Common myeloid progenitor, CD34-positive (primary cell): ENCODE measurements at regions not wholly inside any gene's neighbourhood (a gene's known extent, or its start where the extent isn't known, plus 50 kb on each side); places are given as distances from the start of the nearest gene placed in this dataset.

Experiments used
- CTCF ChIA-PET: fragments of 350-600 bp; sonication (Branson Sonifier 250); formaldehyde crosslinking; loops from one replicate; lab custom pipeline; 2021; ENCODE audit warnings: antibody characterized with exemption; lab: Charles Lee
- POLR2A ChIA-PET: fragments of 350-600 bp; sonication (Branson Sonifier 250); formaldehyde crosslinking; loops from one replicate; lab custom pipeline; 2021; ENCODE audit warnings: antibody characterized with exemption; lab: Charles Lee
- DNase-seq, 3 donors: peaks; one replicate each; pipeline versions ENCODE4 v3.0.0 to v3.0.0-alpha.2; 2013
- H3K27ac ChIP-seq, 2 experiments: 1 replicate in 1 of 2; 2 replicates in 1 of 2; pipeline ENCODE4 v1.7.0; 2013; ENCODE audit warnings: inconsistent platforms in 2 of 2, low read length in 2 of 2, mild to moderate bottlenecking in 2 of 2, low read depth in 1 of 2, moderate library complexity in 1 of 2; ENCODE audit not compliant: severe bottlenecking in 2 of 2, insufficient read depth in 1 of 2, poor library complexity in 1 of 2
- H3K27me3 ChIP-seq, 5 experiments: replicated peaks in 2 of 5; 1 replicate in 3 of 5; 2 replicates in 2 of 5; pipeline versions ENCODE4 v1.6.1 to v1.7.0; 2013; ENCODE audit warnings: low read length in 4 of 5, mild to moderate bottlenecking in 2 of 5, moderate library complexity in 2 of 5, inconsistent platforms in 1 of 5; ENCODE audit not compliant: insufficient read depth in 5 of 5, control insufficient read depth in 4 of 5
- H3K36me3 ChIP-seq, 4 experiments: 1 replicate in 2 of 4; 2 replicates in 2 of 4; pipeline versions ENCODE4 v1.6.1 to v1.7.0; 2013; ENCODE audit warnings: low read length in 3 of 4, control low read depth in 1 of 4, mild to moderate bottlenecking in 1 of 4; ENCODE audit not compliant: control insufficient read depth in 4 of 4, insufficient read depth in 4 of 4
- H3K4me1 ChIP-seq, 4 experiments: 1 replicate in 3 of 4; 2 replicates in 1 of 4; pipeline versions ENCODE4 v1.6.1 to v1.7.1; 2013; ENCODE audit warnings: low read length in 3 of 4, mild to moderate bottlenecking in 3 of 4, control low read depth in 1 of 4, inconsistent platforms in 1 of 4, moderate library complexity in 1 of 4; ENCODE audit not compliant: control insufficient read depth in 4 of 4, insufficient read depth in 4 of 4; ENCODE audit errors: control extremely low read depth in 1 of 4
- H3K4me3 ChIP-seq, 7 experiments: 1 replicate in 4 of 7; 2 replicates in 3 of 7; pipeline versions ENCODE4 v1.5.1 to v1.7.0; 2013; ENCODE audit warnings: mild to moderate bottlenecking in 7 of 7, low read length in 6 of 7, moderate library complexity in 6 of 7, inconsistent platforms in 2 of 7, low read depth in 2 of 7, control low read depth in 1 of 7; ENCODE audit not compliant: insufficient read depth in 4 of 7, control insufficient read depth in 1 of 7; ENCODE audit errors: extremely low read depth in 1 of 7
- H3K9me3 ChIP-seq, 5 experiments: 1 replicate in 4 of 5; 2 replicates in 1 of 5; pipeline versions ENCODE4 v1.6.1 to v1.7.1; 2013; ENCODE audit warnings: low read length in 4 of 5, mild to moderate bottlenecking in 2 of 5, inconsistent platforms in 1 of 5, low read depth in 1 of 5, moderate library complexity in 1 of 5; ENCODE audit not compliant: control insufficient read depth in 4 of 5, insufficient read depth in 2 of 5; ENCODE audit errors: control extremely low read depth in 1 of 5
- WGBS: methylation state at CpG from one replicate; pipeline ENCODE4 v1.1.5; 2013; ENCODE audit not compliant: insufficient coverage; 5-methylcytosine and 5-hydroxymethylcytosine counted together

DNA sequence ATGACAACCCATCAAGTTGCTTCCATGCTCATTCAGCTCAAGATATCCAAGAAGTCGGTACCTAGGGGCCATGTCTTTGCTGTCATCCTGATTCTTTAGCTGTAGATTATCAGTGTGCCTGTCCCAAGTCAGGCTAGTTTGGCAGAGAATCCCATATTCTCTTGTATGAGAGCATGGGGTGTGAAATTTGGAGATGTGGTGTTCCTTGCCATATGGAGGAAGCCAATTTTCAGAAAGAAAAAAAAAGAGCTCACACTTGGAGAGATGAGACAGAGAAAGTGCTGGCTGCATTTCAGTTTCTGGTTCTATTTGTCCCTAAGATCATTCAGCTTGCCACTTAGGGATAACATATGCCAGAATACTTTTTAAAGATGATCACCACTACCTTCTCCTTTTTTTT is 52.3 kb upstream of the SLC4A7 start:
- CTCF ChIA-PET: no interaction called here
- Histone ChIP-seq H3K4me3 (no peak overlapping the region), H3K27ac (no peak overlapping the region), H3K36me3 (no peaks in the 10 kb centered on the region), H3K27me3 (no peaks in the 10 kb centered on the region), H3K9me3 (no peaks in the 10 kb centered on the region), H3K4me1 (peaks cover 0 to 6% (median 2%) of the 10 kb centered on the region in 4 experiments)
- DNase-seq: no peak
- POLR2A ChIA-PET: no interaction called here
- no CpG with 5 or more reads among the region's 1 CpG for WGBS

- ChIA-PET CTCF (no interaction called here), POLR2A (no interaction called here)
- H3K27ac ChIP-seq: no peak overlapping the region
- H3K27me3 ChIP-seq: no peaks in the 10 kb centered on the region
- no peak for DNase-seq
- H3K9me3 ChIP-seq: no peaks in the 10 kb centered on the region
- WGBS: no CpG with 5 or more reads among the region's 2 CpGs
- H3K4me1 ChIP-seq: peaks cover 0 to 6% (median 2%) of the 10 kb centered on the region in 4 experiments
- H3K4me3 ChIP-seq: no peak overlapping the region
- no peaks in the 10 kb centered on the region for H3K36me3 ChIP-seq
Observed at GRCh38 chr3:27535809-27536392, 51.7 kb upstream of the SLC4A7 start.

DNA sequence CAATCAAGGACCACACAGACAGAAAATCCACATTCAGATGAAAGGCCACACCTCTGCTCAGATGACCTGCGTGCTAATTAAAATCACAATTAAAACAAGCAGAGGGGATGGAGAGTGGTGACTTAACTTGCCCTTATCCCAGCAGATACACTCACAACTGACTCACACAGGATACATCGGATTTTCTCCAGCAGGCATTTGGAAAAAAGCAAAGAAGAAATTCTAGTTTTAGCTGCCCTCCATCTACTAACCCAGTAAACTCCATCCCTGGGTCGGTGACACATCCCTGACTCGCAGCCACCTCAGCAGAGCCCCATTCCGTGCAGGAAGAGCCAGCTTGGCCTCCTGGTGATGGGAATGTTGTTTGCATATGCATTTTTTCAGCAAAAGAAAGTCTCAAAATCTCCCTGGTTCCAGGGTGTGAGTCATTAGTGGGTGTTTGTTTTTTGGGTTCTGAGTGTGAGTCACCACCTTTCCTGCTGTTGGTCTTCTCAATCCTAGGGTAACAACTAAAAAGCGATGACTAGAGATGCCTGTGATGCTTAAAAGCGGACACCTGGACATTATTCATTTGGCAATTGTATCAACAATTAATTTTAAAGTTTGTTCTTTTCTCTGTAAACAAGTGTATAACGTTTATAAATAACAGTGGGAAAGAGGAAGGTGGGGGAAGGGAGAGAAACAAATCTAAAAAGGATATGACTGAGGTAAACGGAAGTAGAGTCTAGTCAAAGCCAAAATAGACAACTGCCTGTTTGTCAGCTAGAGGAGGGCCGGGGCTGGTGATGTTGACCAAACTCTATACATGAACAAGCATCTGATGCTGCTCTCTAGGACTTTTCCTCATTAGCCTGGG is 49.8 kb upstream of the SLC4A7 start:
- CTCF ChIA-PET: interaction anchor here (1.0 kb wide), 1 partner anchor 12 kb away, joined by 3 read pairs; no protein-coding TSS in a partner anchor
- H3K27ac ChIP-seq: no peak overlapping the region
- POLR2A ChIA-PET: no interaction called here
- no peaks in the 10 kb centered on the region for H3K27me3 ChIP-seq
- 80% methylated on average over 6 of the region's 10 CpGs for WGBS
- peaks cover 0 to 6% (median 2%) of the 10 kb centered on the region in 4 experiments for H3K4me1 ChIP-seq
- H3K9me3 ChIP-seq: no peaks in the 10 kb centered on the region
- H3K36me3 ChIP-seq: no peaks in the 10 kb centered on the region
- no peak overlapping the region for H3K4me3 ChIP-seq
- peak in 2 of 3 donors; percentile 14 to 26 for DNase-seq
